ENCODE measurements at regions not wholly inside any gene's neighbourhood (a gene's known extent, or its start where the extent isn't known, plus 50 kb on each side); places are given as distances from the start of the nearest gene placed in this dataset.

DNA sequence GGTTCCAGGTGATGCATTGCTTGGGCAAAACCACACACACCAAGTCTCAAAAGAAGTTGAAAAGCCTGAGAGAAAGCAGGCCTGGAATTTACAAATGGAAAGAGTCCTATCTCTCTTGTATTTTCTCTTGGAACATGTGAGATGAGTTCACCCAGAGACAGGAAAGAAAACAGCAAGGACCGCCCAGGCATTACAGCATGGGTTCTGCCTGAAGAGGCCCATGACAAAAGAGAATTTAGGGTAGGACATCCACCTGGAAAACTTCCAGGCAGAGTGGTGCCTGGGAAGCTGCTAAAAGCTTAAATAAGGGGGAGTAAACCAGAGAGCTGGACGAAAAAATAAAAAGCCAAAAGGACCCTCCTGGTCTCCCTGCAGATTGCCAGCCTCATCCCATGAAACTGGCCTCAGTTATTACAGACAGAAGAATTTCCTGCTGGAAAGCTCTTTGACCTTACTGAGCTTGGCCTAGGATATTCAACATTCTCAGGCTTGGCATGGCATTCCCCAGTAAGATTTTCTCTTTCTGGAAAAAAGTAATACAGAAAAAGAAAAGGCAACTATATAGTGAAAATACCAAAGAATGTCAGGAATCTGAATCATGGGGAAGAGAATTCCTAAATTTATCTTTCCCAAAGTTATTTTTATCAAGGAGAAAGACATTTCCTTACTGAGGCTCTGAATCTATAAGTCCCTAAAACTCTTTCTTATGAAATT is 121.3 kb upstream of the NUDT4 start:
- DNase-seq = no peak

DNA sequence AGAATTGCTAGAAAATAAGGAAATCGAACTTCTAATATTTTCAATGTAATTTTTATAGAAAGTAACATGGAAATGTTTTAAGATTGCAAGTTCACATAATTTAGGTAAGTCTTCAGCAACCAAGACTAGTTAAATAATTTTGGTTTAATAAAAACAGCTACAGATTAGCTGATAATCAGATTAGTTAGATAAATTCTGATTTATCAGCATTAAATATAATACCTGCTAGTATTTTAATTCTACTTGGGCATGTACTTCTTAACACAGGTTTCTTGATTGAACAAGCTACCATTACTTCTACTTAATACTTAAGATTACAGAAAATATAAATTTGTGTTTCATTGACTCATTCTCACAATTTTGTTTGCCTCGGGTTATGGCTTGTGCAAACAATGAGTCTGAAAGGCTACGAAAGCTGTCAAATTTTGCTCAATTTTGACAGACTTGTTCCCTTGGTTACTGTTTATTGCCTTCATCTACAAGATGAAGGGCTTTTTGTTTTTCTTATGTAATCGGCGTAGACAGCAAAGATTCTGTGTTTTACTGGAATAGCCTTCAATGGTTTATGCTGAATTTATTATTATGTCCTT is 116.1 kb upstream of the NUDT4 start:
- no peak for DNase-seq

DNA sequence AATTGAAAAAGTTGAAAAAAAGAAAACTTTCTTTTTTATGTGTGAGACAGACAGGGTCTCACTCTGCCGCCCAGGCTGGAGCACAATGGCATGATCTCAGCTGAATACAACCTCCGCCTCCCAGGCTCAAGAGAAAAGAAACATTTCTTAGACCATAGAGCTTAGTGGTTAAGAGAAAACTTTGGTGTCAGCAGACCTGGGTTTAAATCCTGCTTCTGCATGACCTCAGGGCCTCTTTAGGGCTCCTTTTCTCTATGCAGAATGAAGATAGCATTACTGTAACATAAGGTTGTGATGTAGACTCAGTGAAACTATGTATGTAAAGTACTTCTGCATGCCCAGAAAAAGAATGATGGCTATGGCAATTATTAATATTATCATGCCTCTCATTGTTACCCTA is 104.7 kb upstream of the NUDT4 start:
- DNase-seq = no peak

DNA sequence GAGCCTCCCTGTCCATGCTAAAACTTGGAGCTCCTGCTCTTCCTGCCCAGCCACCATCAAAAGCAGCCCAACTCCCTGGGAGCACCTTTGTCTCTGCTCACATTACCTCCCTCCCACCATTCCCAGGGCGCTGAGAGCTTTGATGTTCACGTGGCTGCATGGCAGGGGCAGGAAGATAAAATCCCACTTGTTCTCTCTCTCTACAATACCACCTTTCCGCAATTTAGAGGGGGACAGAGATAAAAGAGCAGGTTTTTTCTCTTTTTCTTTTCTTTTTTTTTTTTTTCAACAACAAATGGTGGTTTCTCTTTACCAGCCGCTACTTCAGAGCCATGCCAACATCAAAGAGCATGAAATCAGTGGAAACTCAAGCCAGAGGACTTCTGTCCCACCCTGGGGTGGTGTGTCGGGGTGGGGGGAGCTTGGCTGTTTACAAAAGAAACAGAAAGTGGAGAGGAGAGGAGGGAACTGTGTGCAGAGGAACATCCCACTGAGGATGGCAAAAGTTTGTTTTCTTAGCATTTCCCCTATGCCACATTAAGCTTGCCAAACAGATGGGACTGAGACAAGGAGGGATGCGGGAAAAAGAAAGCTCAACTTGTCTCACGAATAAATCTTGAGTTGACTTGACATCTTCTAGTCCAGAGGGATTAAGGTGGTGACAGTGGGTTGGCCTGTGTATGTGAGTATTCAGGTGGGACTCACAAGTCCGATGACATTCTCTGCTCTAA is 103.7 kb upstream of the NUDT4 start:
- no peak for DNase-seq

DNA sequence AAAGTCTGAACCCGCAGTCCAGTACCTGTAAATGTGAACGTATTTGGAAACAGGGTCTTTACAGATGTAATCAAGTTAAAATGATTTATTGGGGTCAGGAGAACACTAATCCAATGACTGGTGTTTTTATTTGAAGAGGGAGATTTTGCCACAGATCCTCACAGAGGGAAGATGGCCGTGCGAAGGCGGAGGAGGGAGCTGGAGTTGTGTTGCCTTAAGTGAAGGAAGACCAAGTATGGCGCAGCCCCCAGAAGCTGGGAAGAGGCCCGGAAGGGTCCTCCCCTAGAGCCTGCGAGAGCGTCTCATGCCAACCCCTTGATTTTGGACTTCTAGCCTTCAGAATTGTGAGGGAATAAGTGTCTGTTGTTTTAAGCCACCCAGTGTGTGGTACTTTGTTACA is 102.8 kb upstream of the NUDT4 start:
- DNase-seq = no peak

DNA sequence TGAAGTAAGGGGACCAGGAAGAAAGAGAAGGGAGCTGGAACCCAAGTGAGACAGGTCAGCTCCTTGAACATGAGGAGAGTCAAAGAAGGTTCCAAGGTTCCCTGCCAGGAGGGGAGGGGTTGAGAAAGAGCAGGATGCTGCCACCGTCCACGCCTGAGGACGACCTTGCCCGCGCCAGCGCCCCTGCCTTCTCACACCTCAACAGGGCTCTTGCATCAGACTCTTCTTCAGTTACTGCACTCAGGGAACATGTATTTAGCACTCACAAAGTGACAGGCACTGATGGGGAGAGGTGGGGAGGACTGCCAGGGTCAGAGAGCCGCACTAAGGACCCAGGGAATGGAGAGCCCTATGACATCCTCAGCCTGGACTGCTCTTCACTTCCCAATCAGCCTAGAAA is 102.1 kb upstream of the NUDT4 start:
- no peak for DNase-seq

DNA sequence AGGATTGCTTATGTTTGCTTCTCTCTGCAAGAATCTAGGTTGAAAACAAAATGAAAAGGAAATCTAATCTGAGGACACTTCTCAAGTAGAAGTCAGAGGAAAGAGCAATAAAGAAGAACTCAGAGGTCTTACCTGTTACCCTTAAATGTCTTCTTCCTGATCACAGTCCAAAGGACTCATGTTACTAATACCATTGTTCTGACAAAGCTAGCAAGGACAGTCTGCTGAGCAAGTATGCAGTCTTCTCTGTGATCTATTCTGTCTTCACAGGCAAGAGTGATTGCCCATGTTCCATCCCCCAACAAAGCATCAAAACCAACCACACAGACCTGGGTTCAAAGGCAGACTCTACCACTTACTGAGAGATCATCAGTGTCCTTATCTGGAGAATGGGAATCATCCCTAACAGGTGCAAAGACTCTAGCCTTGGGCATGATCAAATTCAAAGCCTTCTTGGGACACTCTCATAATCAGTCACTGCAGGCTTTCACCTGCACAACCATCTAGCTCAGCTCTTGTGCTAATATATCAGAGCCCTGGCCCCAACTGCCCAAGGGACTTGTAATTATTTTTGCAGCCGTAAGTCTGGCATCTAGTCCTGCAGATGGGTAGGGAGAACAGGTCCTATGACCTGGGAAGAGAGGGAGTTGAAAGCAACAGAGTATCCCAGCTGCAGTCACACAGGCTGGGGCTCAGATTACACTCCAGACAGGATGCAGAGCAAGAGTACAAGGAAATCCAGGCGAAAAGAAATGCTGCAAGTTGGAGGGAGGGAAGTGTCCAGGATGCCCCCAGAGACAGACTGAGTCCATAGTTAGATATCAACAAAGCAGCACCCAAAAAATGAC is 97.9 kb upstream of the NUDT4 start:
- peak; percentile 8 for DNase-seq

DNA sequence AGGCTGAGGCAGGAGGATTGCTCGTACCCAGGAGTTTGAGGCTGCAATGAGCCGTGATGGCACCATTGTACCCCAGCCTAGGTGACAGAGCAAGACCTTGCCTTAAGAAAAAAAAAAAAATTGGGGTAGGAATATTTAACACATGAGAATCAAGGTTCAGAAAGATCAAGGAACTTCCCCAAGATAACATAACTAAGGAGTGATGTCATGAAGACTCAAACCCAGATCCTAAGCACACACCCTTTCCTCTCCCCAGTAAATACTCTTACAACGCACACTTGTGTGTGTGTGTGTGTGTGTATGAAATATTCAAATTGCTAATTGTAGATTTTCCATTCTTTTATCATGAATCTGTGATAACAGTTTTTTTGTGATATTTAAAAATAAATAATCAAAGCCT is 90.6 kb upstream of the NUDT4 start:
- DNase-seq = no peak

DNA sequence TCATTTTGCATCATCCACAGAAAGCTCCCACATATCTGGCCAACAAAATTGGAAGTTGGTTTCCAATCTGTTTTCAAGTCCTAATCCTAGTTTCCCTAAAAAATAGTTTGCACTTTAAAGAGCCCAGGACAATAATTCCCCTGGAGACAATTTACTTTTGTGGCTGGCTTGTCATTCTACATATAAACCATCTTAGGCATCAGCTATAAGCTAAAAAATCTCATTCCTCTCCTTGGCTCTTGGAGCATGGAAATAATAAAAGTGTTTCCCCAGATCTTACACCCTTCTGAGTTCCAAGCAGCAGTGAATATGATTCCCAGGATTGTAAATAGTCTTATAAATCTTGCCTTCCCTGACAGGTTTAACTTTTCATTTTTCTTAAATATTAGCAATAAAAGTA is 89.1 kb upstream of the NUDT4 start:
- no peak for DNase-seq

DNA sequence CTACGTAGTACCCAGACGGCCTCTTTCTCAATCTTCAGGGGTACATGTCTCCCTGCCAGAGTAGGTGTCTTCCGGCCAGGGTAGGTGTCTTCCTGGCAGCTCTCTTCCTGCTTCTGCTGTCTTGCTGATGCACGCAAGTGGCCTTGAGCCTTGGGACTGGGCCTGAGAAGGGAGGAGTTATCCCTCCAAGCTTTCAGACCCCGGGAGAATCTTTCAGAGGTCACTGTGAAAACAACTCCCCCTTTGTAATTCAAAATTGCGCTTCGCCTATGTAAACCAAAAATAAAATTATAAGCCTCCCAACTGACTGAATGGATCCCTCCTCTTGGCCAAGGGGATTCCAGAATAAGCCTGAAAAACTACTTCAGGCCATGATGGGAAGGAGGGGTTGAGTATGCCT is 87.3 kb upstream of the NUDT4 start:
- DNase-seq = no peak

DNA sequence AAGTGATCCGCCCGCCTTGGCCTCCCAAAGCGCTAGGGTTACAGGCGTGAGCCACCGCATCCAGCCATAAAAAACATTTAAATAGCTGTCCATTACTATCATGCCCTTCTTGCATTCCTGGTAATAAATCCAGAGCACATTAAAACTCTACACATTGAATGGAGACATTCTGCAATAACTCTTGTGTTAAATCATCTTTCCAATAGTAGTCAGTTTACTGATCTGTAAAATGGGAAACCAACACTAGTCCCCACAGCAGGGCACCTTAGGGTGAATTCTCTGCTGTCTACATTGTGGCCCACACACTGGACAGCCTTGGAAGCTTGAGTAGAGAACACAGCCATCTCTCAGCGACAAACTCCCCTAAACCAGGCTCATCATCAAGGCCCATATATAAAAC is 85.5 kb upstream of the NUDT4 start:
- no peak for DNase-seq

DNA sequence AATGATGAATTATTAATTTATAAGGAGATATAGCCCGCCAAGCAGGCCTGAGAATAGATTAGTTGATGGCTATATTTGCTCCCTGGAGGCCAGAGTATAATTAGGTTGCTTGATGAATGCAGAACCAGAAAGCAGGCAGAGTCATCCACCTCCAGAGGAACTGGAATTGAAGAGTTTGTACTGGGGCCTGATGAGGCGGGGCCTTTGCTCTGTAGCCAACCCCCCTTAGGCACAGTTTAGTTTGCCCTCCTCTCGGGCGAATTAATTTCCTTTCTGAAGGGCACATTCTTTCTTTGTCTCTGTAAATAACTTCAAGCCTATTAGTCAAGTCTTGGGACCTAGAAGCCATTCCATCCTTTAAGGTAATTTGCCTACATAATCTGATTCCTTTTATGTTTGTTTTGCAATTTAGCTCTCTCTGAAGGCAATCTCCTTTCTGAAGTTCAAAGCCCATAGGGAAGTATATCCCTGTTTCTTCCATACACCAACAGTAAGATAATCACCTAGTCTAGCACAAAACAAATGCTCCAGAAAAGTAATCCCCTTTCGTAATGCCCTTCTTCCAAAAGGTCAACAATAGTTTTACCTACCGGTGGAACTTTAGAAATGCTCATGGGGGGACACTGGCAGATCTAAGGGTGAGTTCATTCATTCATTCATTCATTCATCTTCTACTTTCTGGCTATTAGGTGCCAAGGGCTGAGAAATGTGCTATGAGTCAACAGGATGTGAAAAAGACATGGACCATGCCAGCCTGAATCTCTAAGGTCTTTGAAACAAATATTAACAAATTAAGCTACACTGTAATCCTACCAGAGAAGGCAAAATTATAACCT is 84.8 kb upstream of the NUDT4 start:
- DNase-seq = no peak

DNA sequence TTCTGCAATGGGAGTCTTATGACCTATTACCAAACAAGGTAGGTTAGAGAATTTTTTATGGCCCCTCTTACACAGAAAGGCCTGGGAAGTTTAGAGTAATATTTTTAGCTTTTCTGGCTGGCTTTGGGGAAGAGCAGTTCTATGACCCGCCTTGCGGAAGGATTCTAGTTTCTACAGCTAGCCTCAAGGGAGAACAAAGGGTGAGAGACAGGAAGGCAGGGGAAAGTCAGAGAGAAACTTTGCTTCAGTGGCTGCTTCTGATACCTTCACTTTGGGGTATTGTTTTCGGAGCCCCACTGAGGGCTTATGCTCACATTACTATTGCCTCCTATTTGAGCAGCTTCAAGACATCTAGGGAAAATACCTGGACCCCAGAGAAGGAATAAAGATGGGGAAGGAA is 80.7 kb upstream of the NUDT4 start:
- DNase-seq = no peak

DNA sequence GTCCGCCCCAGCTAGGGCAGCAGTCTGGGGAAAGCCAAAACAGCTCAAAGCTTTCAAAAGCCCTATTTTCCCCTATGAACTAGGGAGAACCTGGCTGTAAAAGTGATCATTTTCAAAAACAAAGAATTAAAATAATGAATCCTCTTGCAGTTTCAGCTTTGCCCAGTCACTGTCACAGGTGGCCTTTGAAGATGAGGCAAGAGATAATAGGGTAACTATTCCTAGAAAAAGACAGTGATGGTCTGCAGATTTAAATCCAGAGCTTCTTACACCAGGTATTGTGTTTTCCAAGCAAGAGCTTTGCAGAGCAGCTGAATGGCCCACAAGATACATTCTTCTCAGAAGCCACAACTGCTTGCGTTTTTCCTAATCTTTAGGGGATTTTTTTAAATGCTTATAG is 80.2 kb upstream of the NUDT4 start:
- no peak for DNase-seq

DNA sequence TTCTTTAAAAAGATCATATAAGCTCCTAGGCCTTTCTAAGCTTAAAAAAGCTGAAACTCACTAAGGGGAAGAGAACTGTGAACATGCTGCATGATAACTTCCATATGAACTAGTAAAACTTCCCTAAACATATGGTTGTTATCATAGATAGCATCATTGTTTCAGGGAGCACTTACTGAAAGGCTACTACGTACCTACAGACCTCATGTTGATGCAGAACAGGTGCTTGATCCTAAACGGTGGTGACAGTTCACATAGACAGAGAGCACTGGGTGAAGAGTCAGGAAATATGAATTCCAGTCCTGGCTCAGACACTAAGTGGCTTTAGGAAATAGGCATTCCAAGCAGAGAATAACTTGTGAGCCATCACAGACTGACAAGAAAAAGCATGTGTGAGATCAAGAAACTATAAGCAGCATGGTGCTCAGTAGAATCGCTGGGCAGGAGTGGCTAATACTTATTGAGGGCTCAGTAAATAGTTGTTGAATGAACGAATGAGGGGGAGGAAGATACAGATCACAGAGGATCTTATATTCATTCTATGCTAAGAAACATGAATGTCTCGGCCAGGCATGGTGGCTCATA is 78.4 kb upstream of the NUDT4 start:
- no peak for DNase-seq

DNA sequence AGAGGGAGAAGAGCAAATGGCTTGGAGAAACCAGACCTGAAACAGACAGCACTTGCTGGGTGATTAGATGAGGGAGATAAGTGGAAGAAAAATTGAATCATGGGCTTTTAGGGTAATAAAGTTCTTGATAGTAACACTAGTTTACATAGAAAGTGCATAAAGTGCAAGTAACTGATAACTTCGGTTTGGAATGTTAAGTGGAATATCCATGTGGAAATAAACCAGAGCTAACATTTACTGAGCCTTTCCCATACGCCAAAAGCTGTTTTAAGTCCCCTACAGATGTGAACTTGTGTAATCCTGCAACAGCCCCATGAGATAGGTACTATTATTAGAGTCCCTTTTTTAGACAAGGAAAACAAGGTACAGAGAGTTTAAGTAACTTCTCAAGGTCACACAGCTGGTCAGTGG is 77.1 kb upstream of the NUDT4 start:
- DNase-seq = no peak

DNA sequence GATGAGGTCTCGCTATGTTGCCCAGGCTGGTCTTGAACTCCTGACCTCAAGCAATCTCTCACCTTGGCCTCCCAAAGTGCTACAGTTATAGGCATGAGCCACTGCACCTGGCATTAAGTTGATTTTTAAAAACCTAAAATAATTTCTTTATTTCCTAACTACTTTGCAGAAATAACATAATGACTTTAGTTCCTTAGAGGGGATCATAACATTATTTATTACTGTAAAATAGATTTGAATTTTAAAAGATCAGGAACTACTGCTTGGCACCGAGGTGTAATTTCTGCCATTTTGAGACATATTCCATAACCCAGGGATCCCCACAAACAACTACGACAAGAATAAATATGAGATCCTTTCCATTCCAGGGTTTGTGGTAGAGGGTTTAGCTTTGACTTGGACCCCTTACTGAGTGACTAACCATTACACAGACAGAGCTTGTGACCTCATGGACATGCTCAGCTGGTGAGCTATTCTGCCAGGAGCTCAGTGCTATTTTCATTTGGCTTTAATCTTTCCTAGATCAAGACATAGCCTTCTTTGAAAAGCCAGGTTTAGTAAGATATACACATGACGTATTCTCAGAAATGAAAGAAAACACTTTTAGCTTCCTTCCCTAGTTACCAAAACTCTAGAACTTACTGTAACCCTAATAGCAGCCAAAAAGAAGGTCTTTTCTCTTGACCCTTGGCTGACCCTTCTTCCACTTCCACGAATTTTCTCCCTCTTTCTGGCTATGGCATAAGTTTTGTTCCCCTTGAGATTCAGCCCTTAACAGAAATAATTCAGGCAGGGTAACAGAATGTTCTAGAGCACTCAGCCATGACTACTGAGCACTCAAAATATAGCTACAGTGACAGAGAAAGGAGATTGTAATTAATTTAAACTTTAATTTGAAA is 75.1 kb upstream of the NUDT4 start:
- no peak for DNase-seq

DNA sequence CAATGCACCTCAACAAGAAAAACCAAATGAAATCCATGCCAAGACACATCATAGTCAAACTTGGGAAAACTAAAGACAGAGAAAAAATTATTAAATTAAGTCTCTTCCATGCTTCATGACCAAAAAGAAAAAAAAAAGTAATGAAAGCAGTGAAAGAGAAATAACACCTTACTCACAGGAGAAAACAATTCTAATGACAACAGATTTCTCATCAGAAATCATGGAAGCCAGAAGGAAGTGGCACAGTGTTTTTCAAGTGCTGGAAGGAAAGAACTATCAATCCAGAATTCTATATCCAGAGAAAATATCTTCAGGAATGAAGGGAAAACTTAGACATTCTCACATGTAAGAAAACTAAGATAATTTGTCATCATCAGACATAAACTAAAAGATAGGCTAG is 71.1 kb upstream of the NUDT4 start:
- no peak for DNase-seq

DNA sequence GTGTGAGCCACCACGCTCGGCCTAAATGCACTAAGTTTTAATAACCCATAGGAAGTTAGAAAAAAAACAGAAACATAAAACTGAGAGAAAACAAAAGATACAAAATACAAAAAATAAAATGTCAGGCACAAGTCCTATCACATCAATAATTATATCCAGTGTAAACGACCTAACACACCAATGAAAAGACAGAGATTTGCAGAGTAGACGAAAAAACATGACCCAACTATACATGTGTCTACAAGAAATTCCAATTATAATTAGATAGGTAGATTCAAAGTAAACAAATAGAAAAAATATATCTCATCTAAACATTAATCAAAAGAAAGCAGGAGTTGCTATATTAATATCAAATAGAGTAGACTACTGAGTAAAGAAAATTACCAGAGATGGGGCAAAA is 69.4 kb upstream of the NUDT4 start:
- no peak for DNase-seq

DNA sequence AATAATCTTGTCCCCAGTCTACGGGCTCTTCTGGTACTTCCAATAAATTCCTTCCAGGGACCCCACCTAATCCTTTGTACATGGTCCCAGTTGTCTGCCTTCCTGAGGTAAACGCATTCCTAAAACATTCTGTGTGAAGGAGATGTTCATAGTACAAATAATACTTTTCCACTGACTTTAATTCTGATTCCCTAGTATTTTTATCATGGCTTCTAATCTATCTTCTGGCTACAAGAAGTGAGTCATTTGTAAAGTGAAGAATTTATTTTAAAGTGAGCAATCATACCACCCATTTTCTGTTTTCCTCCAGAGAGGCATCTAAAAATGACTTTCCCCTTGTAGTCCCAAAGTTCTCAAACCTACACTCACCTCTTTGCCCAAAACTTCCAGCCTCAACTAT is 65.9 kb upstream of the NUDT4 start:
- DNase-seq = no peak

DNA sequence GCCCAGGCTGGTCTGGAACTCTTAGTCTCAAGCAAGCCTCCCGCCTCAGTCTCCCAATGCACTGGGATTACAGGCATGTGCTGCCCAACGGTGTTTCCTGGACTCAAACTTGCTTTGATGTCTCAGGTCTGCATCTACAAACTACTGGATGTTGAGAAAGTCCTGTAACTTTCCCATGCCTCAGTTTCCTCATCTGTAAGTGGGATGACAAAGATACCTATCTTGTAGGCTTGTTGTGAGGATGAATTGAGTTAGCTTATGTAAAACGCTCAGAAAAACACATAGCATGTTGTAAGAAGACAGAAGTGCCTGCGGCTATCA is 63.6 kb upstream of the NUDT4 start:
- DNase-seq = no peak
